HG03575 (cell line): ENCODE measurements at regions not wholly inside any gene's neighbourhood (a gene's known extent, or its start where the extent isn't known, plus 50 kb on each side); places are given as distances from the start of the nearest gene placed in this dataset.

Experiments used
- ATAC-seq: cut with Tn5 transposase; IDR thresholded peaks from one replicate; pipeline ENCODE4 v1.9.1; 2021; ENCODE audit not compliant: unreplicated experiment, insufficient number of reproducible peaks, low FRiP score; ENCODE audit errors: extremely low read depth

GRCh38 chr11:112352907-112353306, 92.2 kb upstream of the PLET1 start:
- no peak for ATAC-seq

GRCh38 chr11:112354364-112354763, 93.7 kb upstream of the PLET1 start:
- ATAC-seq = no peak

GRCh38 chr11:112355726-112356125, 95.1 kb upstream of the PLET1 start:
- ATAC-seq = no peak

- ATAC-seq = no peak
Observed at GRCh38 chr11:112357488-112357887, 96.8 kb upstream of the PLET1 start.

- no peak for ATAC-seq
Observed at GRCh38 chr11:112361396-112361795, 100.7 kb upstream of the PLET1 start.

- ATAC-seq = no peak
Observed at GRCh38 chr11:112363527-112363926, 102.9 kb upstream of the PLET1 start.

GRCh38 chr11:112364962-112365481, 104.4 kb upstream of the PLET1 start:
- ATAC-seq = no peak

- ATAC-seq = no peak
Observed at GRCh38 chr11:112366012-112366411, 105.4 kb upstream of the PLET1 start.

GRCh38 chr11:112366777-112367176, 106.1 kb upstream of the PLET1 start:
- ATAC-seq = no peak

- no peak for ATAC-seq
Observed at GRCh38 chr11:112367461-112367860, 106.8 kb upstream of the PLET1 start.

- no peak for ATAC-seq
Observed at GRCh38 chr11:112367895-112368294, 107.2 kb upstream of the PLET1 start.

GRCh38 chr11:112368381-112368780, 107.7 kb upstream of the PLET1 start:
- ATAC-seq = no peak

- no peak for ATAC-seq
Observed at GRCh38 chr11:112369374-112369773, 108.7 kb upstream of the PLET1 start.

GRCh38 chr11:112369916-112370315, 109.3 kb upstream of the PLET1 start:
- no peak for ATAC-seq

- no peak for ATAC-seq
Observed at GRCh38 chr11:112374486-112375140, 114.0 kb upstream of the PLET1 start.

- no peak for ATAC-seq
Observed at GRCh38 chr11:112377946-112378345, 117.3 kb upstream of the PLET1 start.

GRCh38 chr11:112380464-112380863, 119.8 kb upstream of the PLET1 start:
- ATAC-seq = no peak

- no peak for ATAC-seq
Observed at GRCh38 chr11:112381578-112381977, 120.9 kb upstream of the PLET1 start.

- no peak for ATAC-seq
Observed at GRCh38 chr11:112382561-112382960, 121.9 kb upstream of the PLET1 start.

GRCh38 chr11:112388496-112388895, 127.8 kb upstream of the PLET1 start:
- no peak for ATAC-seq

GRCh38 chr11:112391086-112391485, 130.4 kb upstream of the PLET1 start:
- no peak for ATAC-seq
